GM12874 (cell line): ENCODE measurements at regions not wholly inside any gene's neighbourhood (a gene's known extent, or its start where the extent isn't known, plus 50 kb on each side); places are given as distances from the start of the nearest gene placed in this dataset.

Experiments
- CTCF ChIP-seq: IDR thresholded peaks from 2 replicates; pipeline ENCODE4 v1.5.1; 2011; ENCODE audit warnings: low read depth, mild to moderate bottlenecking, control low read depth, low read length, moderate library complexity; ENCODE audit not compliant: insufficient read depth

- no peak for TF ChIP-seq CTCF
Measured at GRCh38 chr5:117801583-117801982, 1186.8 kb downstream of the DTWD2 start.

GRCh38 chr5:117800261-117800660 is 1188.1 kb downstream of the DTWD2 start:
- TF ChIP-seq CTCF, result no peak

GRCh38 chr5:117794847-117795246 is 1193.5 kb downstream of the DTWD2 start:
- no peak for TF ChIP-seq CTCF

- TF ChIP-seq CTCF, result no peak
Measured at GRCh38 chr5:117793963-117794362, 1194.4 kb downstream of the DTWD2 start.

- TF ChIP-seq CTCF, result no peak
Measured at GRCh38 chr5:117792476-117792875, 1195.9 kb downstream of the DTWD2 start.

GRCh38 chr5:117788596-117788995 is 1199.8 kb downstream of the DTWD2 start:
- no peak for TF ChIP-seq CTCF

- TF ChIP-seq CTCF, result no peak
Measured at GRCh38 chr5:117779171-117779570, 1204.5 kb upstream of the SEMA6A start.

- TF ChIP-seq CTCF, result no peak
Measured at GRCh38 chr5:117776977-117777376, 1202.4 kb upstream of the SEMA6A start.
